LNCAP (cell line): ENCODE measurements at regions not wholly inside any gene's neighbourhood (a gene's known extent, or its start where the extent isn't known, plus 50 kb on each side); places are given as distances from the start of the nearest gene placed in this dataset.

Experiments
- CTCF ChIP-seq: fragments of 450-650 bp; IDR thresholded peaks from 2 replicates; pipeline ENCODE4 v1.5.1; 2017; ENCODE audit warnings: mild to moderate bottlenecking

GRCh38 chr2:146632707-146633106 lies 1212.1 kb upstream of the ACVR2A start:
- no peak for TF ChIP-seq CTCF

- TF ChIP-seq CTCF: no peak
These were observed 1220.2 kb upstream of the ACVR2A start for GRCh38 chr2:146624430-146625160.

DNA sequence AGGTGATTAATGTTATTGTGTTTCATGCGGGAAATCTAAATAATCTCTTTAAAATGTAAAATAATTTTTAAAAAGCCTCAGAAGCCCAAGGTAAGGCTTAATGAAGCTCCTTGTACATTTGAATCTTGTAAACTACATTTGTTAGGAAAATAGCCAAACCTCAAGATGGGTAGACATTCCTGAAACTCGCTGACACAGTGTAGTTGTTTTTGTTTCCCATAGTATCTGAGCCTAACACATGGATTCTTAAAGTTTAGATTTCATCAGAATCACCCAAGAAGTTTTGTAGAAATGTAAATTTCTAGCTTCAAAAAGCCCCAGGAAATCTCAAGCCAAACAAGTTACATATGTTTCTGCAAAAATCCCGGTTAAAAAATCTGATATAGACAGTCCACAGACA lies 1221.1 kb upstream of the ACVR2A start:
- TF ChIP-seq CTCF: no peak

DNA sequence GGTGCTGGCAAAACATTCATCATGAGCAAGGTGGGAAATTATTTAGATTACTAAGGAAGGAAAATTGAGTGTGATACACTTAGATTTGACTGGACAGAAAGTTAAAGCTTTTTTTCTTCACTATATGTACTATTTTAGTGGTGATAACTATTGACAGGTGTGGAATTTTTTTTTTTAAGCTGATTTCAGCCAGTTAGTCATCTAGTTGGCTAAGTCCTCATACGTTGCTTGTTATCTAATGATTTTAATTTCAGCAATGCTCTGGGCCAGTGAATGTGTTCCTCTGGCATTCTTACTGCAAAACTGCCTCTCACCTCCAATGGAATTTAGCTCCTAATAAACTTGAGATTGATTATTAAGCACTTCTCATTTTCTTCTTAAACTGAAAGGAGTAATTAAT lies 1223.2 kb upstream of the ACVR2A start:
- no peak for TF ChIP-seq CTCF

GRCh38 chr2:146615778-146616177 lies 1229.1 kb upstream of the ACVR2A start:
- TF ChIP-seq CTCF: no peak

- TF ChIP-seq CTCF: no peak
These were observed 1236.3 kb upstream of the ACVR2A start for GRCh38 chr2:146608490-146608889.

DNA sequence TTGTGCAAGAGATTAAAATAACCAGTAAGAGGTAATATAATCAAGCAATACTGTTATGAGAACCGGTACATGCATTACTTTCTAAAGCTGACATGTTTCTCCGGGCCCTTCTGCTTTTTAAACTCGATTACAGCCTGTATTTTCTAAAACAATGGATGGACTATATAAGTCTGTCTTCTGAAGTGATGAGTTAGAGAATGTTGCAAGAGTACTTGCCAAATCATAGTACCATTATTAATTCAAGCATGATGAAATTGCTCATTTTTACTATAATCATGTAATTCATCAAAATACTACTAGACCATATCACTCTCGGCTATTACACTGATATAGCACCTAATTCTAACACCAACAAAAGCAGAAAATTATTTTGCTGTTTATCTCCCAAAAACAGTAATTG lies 1240.3 kb upstream of the ACVR2A start:
- no peak for TF ChIP-seq CTCF

DNA sequence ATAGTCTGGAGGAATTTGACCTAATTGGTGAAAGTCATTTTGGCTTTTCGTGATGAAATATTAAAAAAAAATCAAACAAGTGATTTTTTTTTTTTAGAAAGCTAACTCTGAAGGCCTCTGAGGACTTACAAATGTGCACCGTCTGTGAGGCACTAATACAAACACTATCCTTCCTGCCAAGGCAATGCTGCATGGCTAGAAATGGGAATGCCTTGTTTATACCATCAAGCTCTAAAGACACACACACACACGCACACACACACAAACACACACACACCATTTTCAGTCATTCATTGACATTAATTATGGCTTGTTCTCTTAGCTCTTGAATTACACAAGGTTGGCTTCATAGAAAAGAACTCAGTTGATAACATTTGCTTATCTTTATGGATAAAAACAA lies 1242.0 kb upstream of the ACVR2A start:
- no peak for TF ChIP-seq CTCF
